Retinal pigment epithelial cell (primary cell): ENCODE measurements at regions not wholly inside any gene's neighbourhood (a gene's known extent, or its start where the extent isn't known, plus 50 kb on each side); places are given as distances from the start of the nearest gene placed in this dataset.

ENCODE experiments used
- DNase-seq: peaks from one replicate; pipeline ENCODE4 v3.0.0-alpha.2; 2010; ENCODE audit warnings: low read depth
- H3K4me3 ChIP-seq: 2 replicates; pipeline ENCODE4 v1.5.1; 2011; ENCODE audit warnings: mild to moderate bottlenecking, low read length, control low read depth, moderate library complexity
- CTCF ChIP-seq: conservative IDR thresholded peaks from 2 replicates; pipeline ENCODE4 v1.5.1; 2011; ENCODE audit warnings: low read depth, low read length, control low read depth, inconsistent platforms

DNA sequence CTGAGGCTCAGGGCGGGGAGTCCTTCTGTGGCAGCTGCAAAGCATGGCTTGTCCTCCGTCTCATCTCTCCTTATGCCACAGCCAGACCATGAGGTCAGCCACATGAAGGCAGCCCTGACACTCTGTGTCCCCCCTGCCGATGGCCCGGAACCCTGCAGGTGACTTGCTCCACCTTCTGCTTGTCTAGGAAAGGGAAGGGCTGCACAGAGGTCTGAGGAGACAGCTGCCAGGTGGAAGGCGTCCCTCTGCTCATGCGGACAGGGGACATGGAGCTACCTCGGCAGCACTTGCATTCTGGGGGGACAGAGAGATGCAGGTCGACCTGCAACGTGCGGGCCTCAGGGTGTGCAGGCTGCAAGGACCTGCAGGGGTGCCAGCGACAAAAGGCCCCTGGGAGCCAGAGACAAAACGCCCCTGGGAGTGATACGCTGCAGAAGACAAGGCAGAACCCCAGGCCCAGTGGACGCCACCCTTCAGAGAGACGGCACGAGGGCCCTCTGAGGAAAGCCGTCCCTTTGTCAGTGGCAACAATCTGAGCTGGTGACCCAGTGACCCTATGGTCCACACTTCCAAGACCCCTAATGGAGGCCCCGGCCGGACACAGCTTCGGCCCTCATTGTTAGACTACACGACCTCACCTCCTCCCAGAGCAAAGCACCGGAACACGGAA is 205.2 kb upstream of the PPP2R2D start:
- TF ChIP-seq CTCF = no peak

GRCh38 chr10:131697476-131698128 is 203.2 kb upstream of the PPP2R2D start:
- H3K4me3 ChIP-seq = no peak overlapping the region
- no peak for TF ChIP-seq CTCF
- DNase-seq = no peak

More for the DNA sequence above, 205.2 kb upstream of the PPP2R2D start:
- no peak for DNase-seq
- no peak overlapping the region for H3K4me3 ChIP-seq

DNA sequence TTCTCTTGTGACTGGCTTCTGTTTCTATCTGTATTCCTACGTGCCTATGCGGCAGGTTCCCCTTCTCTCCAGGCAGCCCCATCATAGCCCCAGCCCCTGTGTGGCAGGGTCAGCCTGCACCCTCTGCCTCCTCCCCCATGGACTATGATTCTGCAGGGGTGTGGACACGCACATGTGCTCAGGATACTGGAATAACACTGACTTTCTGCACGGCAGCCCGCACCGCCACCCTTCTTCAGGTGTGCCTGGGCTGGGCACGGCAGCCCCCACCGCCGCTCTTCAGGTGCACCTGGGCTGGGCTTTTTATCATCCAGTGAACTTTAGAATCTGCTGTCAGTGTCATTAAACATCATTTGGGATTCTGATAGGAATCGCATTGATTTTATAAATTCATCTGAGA is 202.6 kb upstream of the PPP2R2D start:
- DNase-seq = no peak

DNA sequence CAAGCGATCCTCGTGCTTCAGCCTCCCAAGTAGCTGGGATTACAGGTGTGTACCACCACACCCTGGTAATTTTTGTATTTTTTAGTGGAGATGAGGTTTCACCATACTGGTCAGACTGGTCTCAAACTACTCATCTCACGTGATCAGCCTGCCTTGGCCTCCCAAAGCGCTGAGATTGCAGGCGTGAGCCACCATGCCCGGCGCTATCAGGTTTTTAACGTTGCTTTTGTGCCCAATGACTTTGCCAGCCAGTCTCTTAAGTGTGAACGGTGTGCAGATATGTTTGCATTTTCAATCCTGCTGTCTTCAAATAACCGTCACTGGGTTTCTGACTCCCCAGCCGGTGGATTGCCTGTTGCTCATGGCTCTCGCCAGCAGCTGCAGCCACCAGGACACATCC is 201.8 kb upstream of the PPP2R2D start:
- no peak for DNase-seq
- no peak for TF ChIP-seq CTCF
- H3K4me3 ChIP-seq = no peak overlapping the region

More for the DNA sequence above, 202.6 kb upstream of the PPP2R2D start:
- H3K4me3 ChIP-seq = no peak overlapping the region
- TF ChIP-seq CTCF = no peak

- no peak for TF ChIP-seq CTCF
- no peak overlapping the region for H3K4me3 ChIP-seq
- DNase-seq = no peak
Measured at GRCh38 chr10:131700032-131700431, 200.8 kb upstream of the PPP2R2D start.

DNA sequence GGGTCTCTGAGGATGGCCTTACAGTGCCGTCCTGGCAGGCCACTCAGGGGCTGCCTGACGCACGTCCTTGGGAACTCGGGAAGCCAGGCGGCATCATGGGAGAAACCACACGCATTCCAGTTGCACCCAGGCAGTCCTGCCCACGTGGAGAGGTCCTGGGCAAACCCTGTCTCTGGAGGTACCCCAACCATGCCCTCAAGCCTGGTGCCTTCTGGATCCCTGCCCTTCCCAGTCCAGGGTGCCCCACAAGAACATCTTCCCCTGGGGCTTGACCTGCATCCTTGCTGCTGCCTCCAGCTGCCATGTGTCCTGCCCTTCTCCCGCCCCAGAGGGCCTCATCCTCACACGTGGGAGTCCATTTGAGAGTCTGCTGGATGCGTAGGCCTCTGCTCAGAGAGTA is 200.3 kb upstream of the PPP2R2D start:
- no peak for DNase-seq
- H3K4me3 ChIP-seq = no peak overlapping the region
- no peak for TF ChIP-seq CTCF
